ENCODE measurements at regions not wholly inside any gene's neighbourhood (a gene's known extent, or its start where the extent isn't known, plus 50 kb on each side); places are given as distances from the start of the nearest gene placed in this dataset.

- in situ Hi-C loops (cut with MboI; ENCODE audit: low sequenced_read_pairs in 4 of 4): no loop called here
- TF ChIP-seq POLR2A (IDR thresholded peaks at IDR 0.05): no peak
- TF ChIP-seq CTCF (IDR thresholded peaks at IDR 0.05 in 4 of 5, conservative IDR thresholded peaks at IDR 0.05 in 1 of 5): no peak
- H3K27me3 ChIP-seq: no peaks in the 10 kb centered on the region
- H3K36me3 ChIP-seq: no peaks in the 10 kb centered on the region
- H3K4me3 ChIP-seq: no peak overlapping the region
- no peak for DNase-seq
- H3K4me1 ChIP-seq: no peaks in the 10 kb centered on the region
- intact Hi-C loops (cut with DNase I; ENCODE audit: low total_unique reads): no loop called here
- H3K9me3 ChIP-seq: no peaks in the 10 kb centered on the region
- no peak overlapping the region for H3K27ac ChIP-seq
- ATAC-seq: no peak
Observed at GRCh38 chrX:30948626-30949025, 59.6 kb upstream of the TAB3 start.

GRCh38 chrX:30948051-30948450 lies 59.0 kb upstream of the TAB3 start:
- H3K27me3 ChIP-seq: no peaks in the 10 kb centered on the region
- no peak overlapping the region for H3K4me3 ChIP-seq
- H3K36me3 ChIP-seq: no peaks in the 10 kb centered on the region
- no peak overlapping the region for H3K27ac ChIP-seq
- H3K9me3 ChIP-seq: no peaks in the 10 kb centered on the region
- in situ Hi-C loops (cut with MboI; ENCODE audit: low sequenced_read_pairs in 4 of 4) (no loop called here), intact Hi-C loops (cut with DNase I; ENCODE audit: low total_unique reads) (no loop called here)
- H3K4me1 ChIP-seq: no peaks in the 10 kb centered on the region
- DNase-seq (no peak), ATAC-seq (no peak)
- no peak for TF ChIP-seq CTCF (IDR thresholded peaks at IDR 0.05 in 4 of 5, conservative IDR thresholded peaks at IDR 0.05 in 1 of 5)
- TF ChIP-seq POLR2A (IDR thresholded peaks at IDR 0.05): no peak

GRCh38 chrX:30943984-30944383 lies 54.9 kb upstream of the TAB3 start:
- DNase-seq: no peak
- intact Hi-C loops (cut with DNase I; ENCODE audit: low total_unique reads): no loop called here
- H3K27me3 ChIP-seq: no peaks in the 10 kb centered on the region
- H3K9me3 ChIP-seq: no peaks in the 10 kb centered on the region
- H3K27ac ChIP-seq: no peak overlapping the region
- no peaks in the 10 kb centered on the region for H3K36me3 ChIP-seq
- no peak for ATAC-seq
- in situ Hi-C loops (cut with MboI; ENCODE audit: low sequenced_read_pairs in 4 of 4): no loop called here
- no peaks in the 10 kb centered on the region for H3K4me1 ChIP-seq
- no peak for TF ChIP-seq POLR2A (IDR thresholded peaks at IDR 0.05)
- TF ChIP-seq CTCF (IDR thresholded peaks at IDR 0.05 in 4 of 5, conservative IDR thresholded peaks at IDR 0.05 in 1 of 5): no peak
- H3K4me3 ChIP-seq: no peak overlapping the region

GRCh38 chrX:30941898-30942297 lies 52.8 kb upstream of the TAB3 start:
- TF ChIP-seq CTCF (IDR thresholded peaks at IDR 0.05 in 4 of 5, conservative IDR thresholded peaks at IDR 0.05 in 1 of 5) (no peak), POLR2A (IDR thresholded peaks at IDR 0.05) (no peak)
- no peaks in the 10 kb centered on the region for H3K4me1 ChIP-seq
- no peaks in the 10 kb centered on the region for H3K27me3 ChIP-seq
- H3K27ac ChIP-seq: no peak overlapping the region
- in situ Hi-C loops (cut with MboI; ENCODE audit: low sequenced_read_pairs in 4 of 4): no loop called here
- intact Hi-C loops (cut with DNase I; ENCODE audit: low total_unique reads): no loop called here
- no peaks in the 10 kb centered on the region for H3K9me3 ChIP-seq
- DNase-seq: no peak
- no peaks in the 10 kb centered on the region for H3K36me3 ChIP-seq
- ATAC-seq: no peak
- no peak overlapping the region for H3K4me3 ChIP-seq

- H3K4me3 ChIP-seq: no peak overlapping the region
- DNase-seq (no peak), ATAC-seq (no peak)
- no peaks in the 10 kb centered on the region for H3K4me1 ChIP-seq
- no peak overlapping the region for H3K27ac ChIP-seq
- intact Hi-C loops (cut with DNase I; ENCODE audit: low total_unique reads) (no loop called here), in situ Hi-C loops (cut with MboI; ENCODE audit: low sequenced_read_pairs in 4 of 4) (no loop called here)
- TF ChIP-seq POLR2A (IDR thresholded peaks at IDR 0.05) (no peak), CTCF (IDR thresholded peaks at IDR 0.05 in 4 of 5, conservative IDR thresholded peaks at IDR 0.05 in 1 of 5) (no peak)
- no peaks in the 10 kb centered on the region for H3K9me3 ChIP-seq
- no peaks in the 10 kb centered on the region for H3K27me3 ChIP-seq
- no peaks in the 10 kb centered on the region for H3K36me3 ChIP-seq
Observed at GRCh38 chrX:30939928-30940327, 50.9 kb upstream of the TAB3 start.
